PC-3 (cell line): ENCODE measurements at regions not wholly inside any gene's neighbourhood (a gene's known extent, or its start where the extent isn't known, plus 50 kb on each side); places are given as distances from the start of the nearest gene placed in this dataset.

ENCODE experiments used
- CTCF ChIP-seq: fragments of 300-600 bp; sonication (generic); conservative IDR thresholded peaks from 2 replicates; pipeline ENCODE4 v1.5.1; 2017; ENCODE audit warnings: antibody characterized with exemption, low read depth, mild to moderate bottlenecking, low read length
- EZH2phosphoT487 ChIP-seq: fragments of 300-600 bp; sonication (generic); IDR thresholded peaks from 2 replicates; pipeline ENCODE4 v1.6.1; 2018; ENCODE audit warnings: mild to moderate bottlenecking, antibody characterized with exemption, low read length, borderline replicate concordance

GRCh38 chr14:99347561-99347960 lies 75.6 kb upstream of the BCL11B start:
- no peak for TF ChIP-seq CTCF
- no peak for TF ChIP-seq EZH2phosphoT487
